Central memory CD8-positive, alpha-beta T cell (primary cell): ENCODE measurements at regions not wholly inside any gene's neighbourhood (a gene's known extent, or its start where the extent isn't known, plus 50 kb on each side); places are given as distances from the start of the nearest gene placed in this dataset.

Experiments
- ATAC-seq: fragments of 150-1000 bp; cut with Tn5 transposase; replicated peaks from 2 replicates; pipeline ENCODE4 v1.10.0; 2022; ENCODE audit warnings: mild to moderate bottlenecking, moderate FRiP score, moderate number of reproducible peaks; ENCODE audit not compliant: poor library complexity, severe bottlenecking; ENCODE audit errors: extremely low read depth
- DNase-seq, 2 donors: peaks; one replicate each; pipeline ENCODE4 v3.0.0; 2021; ENCODE audit warnings: low spot score in 2 of 2
- H3K27ac Mint-ChIP-seq: one replicate; pipeline ENCODE4 v1.8.0; 2022; ENCODE audit warnings: low read depth, mild to moderate bottlenecking, moderate library complexity, mixed read lengths
- H3K27me3 Mint-ChIP-seq: one replicate; pipeline ENCODE4 v1.8.0; 2022; ENCODE audit warnings: mixed read lengths
- H3K36me3 Mint-ChIP-seq: one replicate; pipeline ENCODE4 v1.8.0; 2022; ENCODE audit warnings: mild to moderate bottlenecking, moderate library complexity, mixed read lengths; ENCODE audit not compliant: insufficient read depth
- H3K4me1 Mint-ChIP-seq: one replicate; pipeline ENCODE4 v1.8.0; 2022; ENCODE audit warnings: mixed read lengths
- H3K4me3 Mint-ChIP-seq: one replicate; pipeline ENCODE4 v1.8.0; 2022; ENCODE audit warnings: mild to moderate bottlenecking, moderate library complexity, mixed read lengths
- H3K9me3 Mint-ChIP-seq: one replicate; pipeline ENCODE4 v1.8.0; 2022; ENCODE audit warnings: mixed read lengths

DNA sequence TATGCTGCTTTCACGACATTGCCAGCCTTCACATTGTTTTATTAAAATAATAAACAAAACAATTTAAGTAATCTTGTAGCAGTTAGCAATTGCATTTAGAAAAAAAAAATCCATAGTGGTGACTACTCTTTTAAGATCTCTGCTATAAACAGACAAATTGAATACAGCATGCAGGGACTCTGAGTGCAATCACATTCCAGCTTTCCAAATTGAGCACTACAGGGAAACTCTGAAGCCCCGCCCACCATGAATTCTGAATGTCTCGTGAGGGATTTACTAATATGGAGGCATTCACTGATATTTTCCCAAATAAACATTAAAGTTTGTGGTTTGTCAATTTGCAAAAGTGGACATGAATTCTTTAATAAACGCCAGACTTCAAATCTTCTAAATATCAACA is 698.8 kb downstream of the LIG4 start:
- Mint-ChIP-seq H3K27me3 (no peaks in the 10 kb centered on the region), H3K36me3 (no peaks in the 10 kb centered on the region), H3K9me3 (peaks cover 25% of the 10 kb centered on the region), H3K27ac (no peak overlapping the region), H3K4me3 (no peak overlapping the region), H3K4me1 (no peaks in the 10 kb centered on the region)
- ATAC-seq (no peak), DNase-seq (no peak)

DNA sequence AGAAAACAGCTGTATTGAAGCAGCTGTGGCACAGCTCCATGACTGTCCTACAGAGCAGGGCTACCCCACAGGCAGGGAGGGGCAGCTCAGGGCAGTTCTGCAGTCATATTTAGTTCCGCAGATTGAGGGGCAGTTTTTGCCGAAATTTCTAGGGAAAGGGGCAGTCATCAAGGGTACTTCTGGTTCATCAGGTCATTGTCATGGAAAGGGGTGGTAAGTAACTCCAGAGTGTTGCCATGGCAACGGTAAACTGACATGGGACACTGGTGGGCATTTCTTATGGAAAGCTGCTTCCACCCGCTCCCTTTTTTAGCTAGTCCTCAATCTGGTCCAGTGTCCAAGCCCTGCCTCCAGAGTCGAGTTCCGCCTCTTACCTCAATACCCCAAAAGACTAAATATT is 702.8 kb downstream of the LIG4 start:
- ATAC-seq = no peak
- no peaks in the 10 kb centered on the region for H3K36me3 Mint-ChIP-seq

DNA sequence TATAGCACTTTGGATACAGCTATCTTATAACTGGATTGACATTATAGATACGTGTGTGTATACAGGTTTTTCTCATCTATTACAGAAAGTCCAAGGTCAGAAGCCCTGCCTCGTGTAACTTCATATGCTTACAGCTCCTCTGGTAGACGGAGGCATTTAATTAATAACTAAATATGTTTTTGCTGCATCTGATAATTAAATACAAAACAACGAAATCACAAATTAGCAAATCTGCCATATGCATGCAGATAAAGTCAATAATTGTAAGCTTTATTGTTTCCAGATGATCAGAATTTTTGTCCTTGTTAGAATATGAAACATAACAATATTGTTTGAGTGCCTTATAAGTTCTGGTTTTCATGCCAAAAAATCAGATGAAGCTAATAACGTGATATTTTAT is 717.7 kb downstream of the LIG4 start:
- no peak overlapping the region for H3K4me3 Mint-ChIP-seq
- H3K9me3 Mint-ChIP-seq = peaks cover 11% of the 10 kb centered on the region
- no peak overlapping the region for H3K27ac Mint-ChIP-seq
- no peaks in the 10 kb centered on the region for H3K36me3 Mint-ChIP-seq
- no peak for ATAC-seq
- no peaks in the 10 kb centered on the region for H3K27me3 Mint-ChIP-seq
- DNase-seq = no peak
- no peaks in the 10 kb centered on the region for H3K4me1 Mint-ChIP-seq

More for the DNA sequence above, 702.8 kb downstream of the LIG4 start:
- H3K27ac Mint-ChIP-seq = no peak overlapping the region
- no peak for DNase-seq
- no peaks in the 10 kb centered on the region for H3K4me1 Mint-ChIP-seq
- H3K4me3 Mint-ChIP-seq = no peak overlapping the region
- no peaks in the 10 kb centered on the region for H3K27me3 Mint-ChIP-seq
- peaks cover 12% of the 10 kb centered on the region for H3K9me3 Mint-ChIP-seq

DNA sequence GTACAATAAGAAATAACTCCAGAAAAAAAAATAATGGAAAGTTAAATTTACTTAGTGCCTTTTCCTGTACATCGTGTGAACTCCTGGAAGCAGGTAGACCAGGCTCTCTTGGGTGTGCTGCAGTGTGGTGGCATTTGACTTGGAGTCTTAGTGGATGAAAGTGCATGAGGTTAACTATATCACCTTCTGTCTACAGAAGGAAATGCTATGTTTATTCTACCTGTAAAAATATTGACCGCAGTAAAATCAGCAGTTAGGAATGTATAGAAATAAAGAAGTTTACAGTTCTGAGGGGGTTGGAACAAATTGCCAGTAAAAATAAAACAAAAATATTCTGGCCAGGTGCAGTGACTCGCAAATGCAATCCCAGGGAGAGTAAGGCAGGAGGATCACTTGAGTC is 722.1 kb downstream of the LIG4 start:
- H3K36me3 Mint-ChIP-seq = no peaks in the 10 kb centered on the region
- H3K4me3 Mint-ChIP-seq = no peak overlapping the region
- peaks cover 16% of the 10 kb centered on the region for H3K9me3 Mint-ChIP-seq
- H3K27ac Mint-ChIP-seq = no peak overlapping the region
- ATAC-seq (no peak), DNase-seq (no peak)
- H3K27me3 Mint-ChIP-seq = no peaks in the 10 kb centered on the region
- no peaks in the 10 kb centered on the region for H3K4me1 Mint-ChIP-seq

DNA sequence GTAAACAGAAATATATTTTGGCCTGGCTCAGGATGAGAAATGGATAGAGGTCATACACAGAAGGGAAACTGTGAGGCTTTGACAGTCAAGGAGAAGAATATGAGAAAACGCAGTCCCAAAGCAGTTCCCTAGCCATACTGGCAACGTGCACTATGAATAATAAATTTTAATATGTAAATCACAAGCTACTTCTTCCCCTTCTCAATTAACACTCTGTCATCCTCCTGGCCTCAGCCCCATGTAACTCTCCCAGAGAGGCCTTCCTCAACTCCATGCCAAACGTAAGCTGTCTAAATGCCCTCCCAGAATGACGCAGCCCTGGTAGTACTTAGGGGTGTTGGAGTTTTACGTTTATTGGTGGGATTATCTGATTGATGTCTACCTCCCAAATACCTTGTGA is 732.6 kb downstream of the LIG4 start:
- H3K4me3 Mint-ChIP-seq = no peak overlapping the region
- no peaks in the 10 kb centered on the region for H3K4me1 Mint-ChIP-seq
- H3K27ac Mint-ChIP-seq = no peak overlapping the region
- no peaks in the 10 kb centered on the region for H3K27me3 Mint-ChIP-seq
- H3K36me3 Mint-ChIP-seq = no peaks in the 10 kb centered on the region
- no peak for ATAC-seq
- H3K9me3 Mint-ChIP-seq = peaks cover 6% of the 10 kb centered on the region
- DNase-seq = no peak

DNA sequence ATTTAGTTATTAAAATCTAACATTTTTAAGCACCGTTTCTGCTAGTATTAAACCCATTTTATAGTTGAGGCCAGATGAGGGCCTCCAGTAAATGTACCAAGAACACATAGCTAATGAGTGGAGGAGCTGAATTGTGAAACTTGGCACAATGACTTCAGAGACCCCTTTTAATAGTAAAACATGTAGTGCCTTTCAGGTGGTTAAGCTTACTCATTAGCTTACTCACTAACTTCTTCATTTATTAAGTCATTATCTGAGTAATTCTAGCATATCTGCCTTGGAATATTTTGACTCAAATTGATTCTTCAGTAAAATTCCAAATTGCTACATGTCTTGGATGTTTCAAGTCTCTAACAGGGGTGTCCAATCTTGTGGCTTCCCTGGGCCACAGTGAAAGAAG is 735.2 kb downstream of the LIG4 start:
- H3K4me3 Mint-ChIP-seq = no peak overlapping the region
- peaks cover 6% of the 10 kb centered on the region for H3K9me3 Mint-ChIP-seq
- H3K27me3 Mint-ChIP-seq = no peaks in the 10 kb centered on the region
- ATAC-seq = no peak
- H3K27ac Mint-ChIP-seq = no peak overlapping the region
- no peaks in the 10 kb centered on the region for H3K4me1 Mint-ChIP-seq
- no peak for DNase-seq
- H3K36me3 Mint-ChIP-seq = no peaks in the 10 kb centered on the region

DNA sequence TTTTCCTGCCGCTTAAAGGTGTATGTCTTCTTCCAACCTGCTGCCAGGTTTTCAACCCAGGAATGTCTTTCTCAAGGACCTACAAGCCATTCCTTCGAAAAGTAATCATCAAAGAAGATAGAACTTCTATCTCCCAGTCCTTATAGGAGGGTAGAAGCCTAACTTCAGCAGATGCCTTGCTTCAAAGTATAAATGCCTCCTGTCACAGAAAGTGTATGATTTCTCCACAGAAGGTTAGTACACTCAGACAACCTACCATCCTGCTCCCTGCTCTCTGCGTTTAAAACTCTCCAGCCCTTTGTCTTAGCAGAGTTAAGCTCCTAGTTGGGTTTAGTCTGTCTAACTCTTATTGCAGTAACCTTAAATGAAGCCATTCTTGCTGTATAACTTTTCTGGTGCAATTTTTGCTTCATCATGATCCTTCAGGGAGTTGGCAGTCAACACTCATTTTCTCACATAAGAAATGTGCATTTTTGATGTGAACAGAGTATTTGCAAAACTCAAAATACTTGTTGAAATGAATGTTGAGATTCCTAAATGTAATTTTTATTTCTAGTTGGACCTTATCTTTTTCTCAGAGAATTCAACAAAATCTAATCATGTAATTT is 737.5 kb downstream of the LIG4 start:
- no peak for ATAC-seq

DNA sequence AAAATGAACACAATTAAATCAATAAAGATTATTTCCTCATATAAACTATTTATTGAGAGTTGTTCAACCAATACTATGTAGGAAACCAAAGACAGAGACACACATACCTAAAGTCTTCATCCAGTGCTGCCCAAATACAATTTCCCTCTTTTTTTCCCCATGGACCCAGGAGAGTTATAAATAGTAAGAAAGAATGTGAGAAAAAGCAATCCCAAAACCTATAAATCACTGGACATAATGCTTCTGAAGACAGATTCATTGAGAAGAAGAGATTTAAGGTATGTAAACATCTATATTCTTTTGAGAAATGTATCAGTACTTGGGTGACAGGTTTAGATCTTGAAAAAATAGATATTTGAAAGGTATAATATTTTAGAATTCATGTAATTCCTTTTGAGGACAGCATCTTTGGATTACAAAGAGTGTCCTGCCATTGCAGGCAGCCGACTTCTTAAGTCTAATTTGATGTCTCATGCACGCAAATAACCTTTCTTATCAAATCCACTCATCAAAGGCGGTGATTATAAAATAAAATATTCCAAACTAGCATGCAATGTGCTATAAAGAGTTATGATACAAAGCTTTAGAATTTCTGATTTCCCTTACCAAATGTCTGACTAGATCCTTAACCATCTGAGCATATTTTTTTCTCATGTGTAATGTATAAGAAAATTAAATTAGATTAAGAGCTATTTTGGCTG is 739.4 kb downstream of the LIG4 start:
- Mint-ChIP-seq H3K4me1 (no peaks in the 10 kb centered on the region), H3K27ac (no peak overlapping the region), H3K9me3 (peaks cover 22% of the 10 kb centered on the region), H3K27me3 (no peaks in the 10 kb centered on the region), H3K36me3 (no peaks in the 10 kb centered on the region), H3K4me3 (no peak overlapping the region)
- DNase-seq (no peak), ATAC-seq (no peak)

More for the DNA sequence above, 737.5 kb downstream of the LIG4 start:
- H3K9me3 Mint-ChIP-seq = peaks cover 14% of the 10 kb centered on the region
- no peak for DNase-seq
- no peaks in the 10 kb centered on the region for H3K4me1 Mint-ChIP-seq
- no peaks in the 10 kb centered on the region for H3K27me3 Mint-ChIP-seq
- no peak overlapping the region for H3K4me3 Mint-ChIP-seq
- H3K27ac Mint-ChIP-seq = no peak overlapping the region
- H3K36me3 Mint-ChIP-seq = no peaks in the 10 kb centered on the region

DNA sequence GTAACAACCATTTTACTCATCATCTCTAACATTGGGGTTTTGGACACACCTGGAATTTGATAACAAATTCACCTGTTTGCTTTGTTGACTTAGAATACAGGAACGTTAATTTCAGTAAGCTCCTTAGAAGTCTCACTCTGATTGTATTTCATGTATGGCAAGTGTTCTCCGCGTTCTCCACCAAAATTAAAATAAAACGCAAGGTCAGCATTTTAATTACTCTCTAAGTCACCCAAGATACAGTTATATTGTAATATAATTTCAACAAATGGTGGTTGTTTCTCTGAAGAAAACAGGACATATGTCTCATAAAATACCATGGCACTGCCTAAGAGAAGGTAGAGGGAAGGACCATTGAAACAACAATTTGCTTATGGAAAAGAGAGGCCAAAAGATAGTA is 742.1 kb downstream of the LIG4 start:
- Mint-ChIP-seq H3K36me3 (no peaks in the 10 kb centered on the region), H3K27ac (no peak overlapping the region), H3K4me1 (no peaks in the 10 kb centered on the region), H3K27me3 (no peaks in the 10 kb centered on the region), H3K4me3 (no peak overlapping the region), H3K9me3 (peaks cover 22% of the 10 kb centered on the region)
- no peak for ATAC-seq
- no peak for DNase-seq

DNA sequence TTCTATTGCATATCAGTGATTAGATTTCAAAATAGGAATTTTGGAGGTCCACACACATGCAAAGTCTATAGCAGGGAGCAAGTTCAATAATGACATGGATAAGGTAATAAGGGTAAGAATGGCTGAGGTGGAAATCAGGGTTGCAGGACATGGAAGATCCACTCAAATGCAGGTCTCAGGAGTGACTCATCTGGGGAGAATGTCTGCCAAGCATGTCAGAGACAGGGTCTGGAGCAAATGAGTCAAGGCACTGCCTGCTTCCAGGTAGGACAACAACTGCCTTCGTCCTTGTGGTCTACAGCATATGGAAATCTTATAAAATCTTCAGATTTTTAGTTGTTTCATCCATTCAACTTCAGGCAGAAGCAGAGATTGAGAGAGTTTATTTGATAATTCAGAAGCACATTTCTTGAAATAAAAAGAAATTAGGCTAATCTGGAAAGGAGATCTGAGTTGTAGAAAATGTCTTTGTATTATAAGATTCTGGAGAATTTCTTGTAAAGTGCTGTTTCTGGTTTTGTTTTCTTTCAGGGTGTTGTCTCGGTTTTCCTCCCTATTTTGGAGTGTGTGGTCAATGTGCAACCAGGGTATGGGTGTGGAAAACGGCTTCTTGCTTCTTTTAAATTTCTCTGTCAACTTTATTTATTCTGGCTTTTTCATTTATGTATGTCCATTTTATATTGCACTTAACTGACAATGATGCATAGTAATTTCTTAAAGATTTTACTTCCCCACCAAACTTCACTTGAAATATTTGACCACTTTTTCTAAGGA is 748.8 kb downstream of the LIG4 start:
- DNase-seq (no peak), ATAC-seq (no peak)
- peaks cover 5% of the 10 kb centered on the region for H3K9me3 Mint-ChIP-seq
- no peak overlapping the region for H3K27ac Mint-ChIP-seq
- H3K27me3 Mint-ChIP-seq = no peaks in the 10 kb centered on the region
- no peaks in the 10 kb centered on the region for H3K36me3 Mint-ChIP-seq
- H3K4me3 Mint-ChIP-seq = no peak overlapping the region
- H3K4me1 Mint-ChIP-seq = no peaks in the 10 kb centered on the region

DNA sequence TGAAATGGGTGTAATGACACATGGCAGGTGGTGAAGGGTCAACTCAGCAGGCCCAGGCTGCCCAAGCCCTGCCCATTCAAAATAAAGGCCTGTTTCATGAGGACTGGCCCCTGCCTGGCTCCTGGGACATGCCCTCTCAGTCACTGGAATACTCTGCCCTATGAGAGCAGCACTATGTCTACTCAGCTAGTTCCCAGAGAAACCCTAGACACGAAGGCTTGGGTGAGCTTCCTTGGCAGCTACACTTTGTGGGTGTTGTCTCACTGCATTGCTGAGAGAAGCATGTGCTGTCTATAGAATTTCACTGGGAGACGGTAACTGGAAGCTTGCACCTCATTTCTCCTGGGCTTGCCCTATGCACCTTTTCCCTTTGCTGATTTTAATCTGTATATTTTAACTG is 752.8 kb downstream of the LIG4 start:
- Mint-ChIP-seq H3K4me3 (no peak overlapping the region), H3K36me3 (no peaks in the 10 kb centered on the region), H3K27ac (no peak overlapping the region), H3K9me3 (peaks cover 16% of the 10 kb centered on the region), H3K27me3 (no peaks in the 10 kb centered on the region), H3K4me1 (no peaks in the 10 kb centered on the region)
- ATAC-seq = no peak
- no peak for DNase-seq

DNA sequence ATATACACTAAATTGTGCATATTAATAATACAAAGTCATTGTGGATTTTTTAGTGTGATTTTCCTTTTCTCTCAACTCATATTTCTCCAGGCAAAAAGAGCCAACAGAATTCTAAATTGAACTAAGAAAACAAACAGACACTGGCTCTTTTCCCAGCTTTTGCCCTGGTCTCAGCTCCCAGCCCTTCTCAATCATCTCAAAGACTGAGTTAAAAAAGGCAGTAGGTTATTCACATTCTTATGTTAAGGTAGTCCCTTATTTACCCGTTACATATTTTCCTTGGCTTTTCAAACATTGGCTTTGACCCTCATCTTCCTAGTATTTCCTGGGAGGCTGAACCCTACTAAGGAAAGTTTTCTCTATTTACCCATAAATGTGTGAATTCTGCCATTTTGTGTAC is 753.6 kb downstream of the LIG4 start:
- ATAC-seq = no peak
- Mint-ChIP-seq H3K9me3 (peaks cover 16% of the 10 kb centered on the region), H3K27me3 (no peaks in the 10 kb centered on the region), H3K4me3 (no peak overlapping the region), H3K27ac (no peak overlapping the region), H3K4me1 (no peaks in the 10 kb centered on the region), H3K36me3 (no peaks in the 10 kb centered on the region)
- no peak for DNase-seq

DNA sequence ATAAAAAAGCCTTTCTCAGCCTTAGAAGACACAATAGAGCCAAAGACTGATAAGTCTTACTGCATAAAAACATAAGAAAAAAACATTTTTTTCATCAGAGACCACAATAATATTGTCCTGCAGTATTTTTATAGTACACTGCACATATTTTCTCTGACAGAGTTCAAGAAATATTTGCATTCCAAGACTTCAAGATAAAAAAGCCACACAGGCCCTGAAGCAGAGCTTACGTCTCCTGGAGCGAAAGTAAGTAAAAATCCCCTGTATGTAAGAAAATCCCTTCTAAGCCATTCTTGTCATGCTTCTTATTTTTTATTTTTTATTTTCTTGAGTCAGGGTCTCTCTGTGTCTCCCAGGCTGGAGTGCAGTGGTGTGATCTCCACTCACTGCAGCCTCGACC is 755.9 kb downstream of the LIG4 start:
- ATAC-seq = no peak
- no peak overlapping the region for H3K27ac Mint-ChIP-seq
- peaks cover 22% of the 10 kb centered on the region for H3K9me3 Mint-ChIP-seq

More for the DNA sequence above, 755.9 kb downstream of the LIG4 start:
- H3K27me3 Mint-ChIP-seq = no peaks in the 10 kb centered on the region
- no peaks in the 10 kb centered on the region for H3K36me3 Mint-ChIP-seq
- no peak overlapping the region for H3K4me3 Mint-ChIP-seq
- H3K4me1 Mint-ChIP-seq = no peaks in the 10 kb centered on the region
- DNase-seq = no peak
